Fibroblast of pulmonary artery (primary cell): ENCODE measurements at regions not wholly inside any gene's neighbourhood (a gene's known extent, or its start where the extent isn't known, plus 50 kb on each side); places are given as distances from the start of the nearest gene placed in this dataset.
A peak's percentile ranks its signal among the peaks of the same experiment; 100 is the strongest.
"Not testable (repeated sequence)": the region's sequence is repeated elsewhere in the genome, so short reads cannot be mapped to it uniquely, and the experiment has no call there.

Experiments
- DNase-seq: peaks from one replicate; pipeline ENCODE4 v3.0.0-alpha.2; 2010; ENCODE audit warnings: low read depth
- H3K4me3 ChIP-seq: replicated peaks from 2 replicates; pipeline ENCODE4 v1.5.1; 2011; ENCODE audit warnings: low read depth, mild to moderate bottlenecking, control low read depth, low read length, moderate library complexity
- TF ChIP-seq, protein P1 (sequence below): IDR thresholded peaks from 2 replicates; pipeline ENCODE4 v1.5.1; 2011; ENCODE audit warnings: mild to moderate bottlenecking, control low read depth, low read length, inconsistent platforms; ENCODE audit errors: missing control alignments

DNA sequence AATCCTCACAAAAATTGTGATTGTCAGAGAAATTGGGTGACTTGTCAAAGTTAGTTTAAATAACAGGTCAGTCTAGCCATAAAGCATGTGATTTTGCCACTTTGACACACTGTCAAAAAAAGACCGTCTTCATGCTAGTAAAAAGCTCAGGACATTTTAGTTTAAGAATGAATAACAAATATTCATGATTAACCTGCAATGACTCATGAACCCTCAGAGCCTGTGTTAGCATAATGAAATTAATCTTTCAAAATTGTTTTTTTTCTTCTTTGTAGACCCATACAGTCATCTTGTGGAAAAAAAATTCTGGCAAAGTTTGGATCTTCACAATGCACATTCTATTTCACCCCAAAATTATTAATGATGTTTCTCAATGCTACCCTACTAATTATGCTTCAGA, 255.2 kb upstream of the POT1 start:
- TF ChIP-seq, protein P1, sequence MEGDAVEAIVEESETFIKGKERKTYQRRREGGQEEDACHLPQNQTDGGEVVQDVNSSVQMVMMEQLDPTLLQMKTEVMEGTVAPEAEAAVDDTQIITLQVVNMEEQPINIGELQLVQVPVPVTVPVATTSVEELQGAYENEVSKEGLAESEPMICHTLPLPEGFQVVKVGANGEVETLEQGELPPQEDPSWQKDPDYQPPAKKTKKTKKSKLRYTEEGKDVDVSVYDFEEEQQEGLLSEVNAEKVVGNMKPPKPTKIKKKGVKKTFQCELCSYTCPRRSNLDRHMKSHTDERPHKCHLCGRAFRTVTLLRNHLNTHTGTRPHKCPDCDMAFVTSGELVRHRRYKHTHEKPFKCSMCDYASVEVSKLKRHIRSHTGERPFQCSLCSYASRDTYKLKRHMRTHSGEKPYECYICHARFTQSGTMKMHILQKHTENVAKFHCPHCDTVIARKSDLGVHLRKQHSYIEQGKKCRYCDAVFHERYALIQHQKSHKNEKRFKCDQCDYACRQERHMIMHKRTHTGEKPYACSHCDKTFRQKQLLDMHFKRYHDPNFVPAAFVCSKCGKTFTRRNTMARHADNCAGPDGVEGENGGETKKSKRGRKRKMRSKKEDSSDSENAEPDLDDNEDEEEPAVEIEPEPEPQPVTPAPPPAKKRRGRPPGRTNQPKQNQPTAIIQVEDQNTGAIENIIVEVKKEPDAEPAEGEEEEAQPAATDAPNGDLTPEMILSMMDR = no peak
- DNase-seq = no peak
- no peak overlapping the region for H3K4me3 ChIP-seq

DNA sequence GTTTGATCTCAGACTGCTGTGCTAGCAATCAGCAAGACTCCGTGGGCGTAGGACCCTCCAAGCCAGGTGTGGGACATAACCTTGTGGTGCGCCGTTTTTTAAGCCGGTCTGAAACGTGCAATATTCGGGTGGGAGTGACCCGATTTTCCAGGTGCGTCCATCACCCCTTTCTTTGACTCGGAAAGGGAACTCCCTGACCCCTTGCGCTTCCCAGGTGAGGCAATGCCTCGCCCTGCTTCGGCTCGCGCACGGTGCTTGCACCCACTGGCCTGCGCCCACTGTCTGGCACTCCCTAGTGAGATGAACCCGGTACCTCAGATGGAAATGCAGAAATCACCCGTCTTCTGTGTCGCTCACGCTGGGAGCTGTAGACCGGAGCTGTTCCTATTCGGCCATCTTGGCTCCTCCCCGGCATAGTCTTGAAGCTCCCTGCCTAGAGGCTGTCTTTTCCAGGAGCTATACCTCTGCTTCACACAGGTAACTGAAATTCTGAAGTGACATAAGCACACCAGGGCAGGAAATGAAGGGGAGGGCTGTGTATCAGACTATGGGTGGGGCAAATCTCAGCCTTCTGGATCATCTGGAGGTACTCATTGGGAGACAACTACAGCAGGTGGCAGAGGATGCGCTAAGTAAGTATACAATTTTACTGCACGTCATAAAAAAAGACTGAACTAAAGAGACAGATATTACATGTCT, 252.1 kb upstream of the POT1 start:
- not testable (repeated sequence) for DNase-seq

DNA sequence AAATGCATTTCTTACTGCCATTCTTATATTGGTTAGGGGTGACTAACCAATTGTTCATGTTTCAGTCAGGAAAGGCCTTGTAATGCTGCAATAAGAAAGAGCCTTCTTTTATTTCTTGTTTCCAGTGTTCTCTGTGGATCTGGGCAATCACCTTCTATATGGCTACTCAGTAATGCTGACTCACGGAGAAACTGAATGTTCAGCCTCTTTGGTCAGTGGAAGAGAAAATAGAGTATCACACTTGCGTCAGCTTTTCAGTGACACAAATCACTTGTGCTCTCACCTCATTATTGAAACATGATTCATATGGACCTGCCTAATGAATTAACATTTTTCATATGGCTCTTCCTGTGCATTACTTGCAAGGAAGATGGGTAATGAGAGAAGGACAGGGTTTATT, 243.9 kb upstream of the POT1 start:
- H3K4me3 ChIP-seq = no peak overlapping the region
- DNase-seq = peak; percentile 8
- TF ChIP-seq, protein P1 = no peak

More for the DNA sequence above, 252.1 kb upstream of the POT1 start:
- H3K4me3 ChIP-seq = not testable (repeated sequence)

DNA sequence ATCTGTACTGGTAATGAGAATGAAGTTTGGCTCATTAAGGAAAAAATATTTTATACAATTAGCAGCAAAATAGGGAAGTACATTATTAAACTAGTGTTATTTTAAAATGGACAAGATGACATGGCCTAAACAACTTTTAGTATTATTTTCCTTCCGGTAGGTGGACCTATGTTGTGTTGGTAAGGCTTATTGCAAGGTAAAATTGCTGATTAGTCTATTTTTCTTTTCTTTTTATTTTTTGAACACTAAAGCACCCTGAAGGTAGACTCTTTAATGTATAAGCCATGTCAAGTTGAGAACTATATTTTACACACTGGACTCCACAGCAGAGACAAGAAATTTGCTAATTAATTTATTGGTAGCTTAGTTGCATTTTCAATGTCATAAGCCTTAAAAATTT, 239.5 kb upstream of the POT1 start:
- DNase-seq = no peak
- H3K4me3 ChIP-seq = no peak overlapping the region
- TF ChIP-seq, protein P1 = no peak

DNA sequence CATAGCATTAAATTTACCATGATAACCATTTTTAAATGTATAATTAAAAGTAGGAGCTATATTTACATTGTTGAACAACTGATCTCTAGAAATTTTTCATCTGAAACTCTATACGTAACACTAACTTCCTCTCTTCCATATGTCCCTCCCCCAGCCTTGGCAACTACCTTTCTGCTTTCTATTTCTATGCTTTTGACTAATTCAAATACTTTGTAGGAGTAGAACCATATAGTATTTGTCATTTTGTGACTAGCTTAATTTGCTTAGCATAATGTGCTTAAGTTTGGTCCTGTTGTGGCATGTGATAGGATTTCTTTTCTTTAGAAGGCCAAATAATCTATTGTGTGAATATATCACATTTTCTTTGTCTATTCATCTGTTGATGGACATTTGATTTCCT, 225.3 kb upstream of the POT1 start:
- H3K4me3 ChIP-seq = no peak overlapping the region
- DNase-seq = no peak
- TF ChIP-seq, protein P1 = no peak

DNA sequence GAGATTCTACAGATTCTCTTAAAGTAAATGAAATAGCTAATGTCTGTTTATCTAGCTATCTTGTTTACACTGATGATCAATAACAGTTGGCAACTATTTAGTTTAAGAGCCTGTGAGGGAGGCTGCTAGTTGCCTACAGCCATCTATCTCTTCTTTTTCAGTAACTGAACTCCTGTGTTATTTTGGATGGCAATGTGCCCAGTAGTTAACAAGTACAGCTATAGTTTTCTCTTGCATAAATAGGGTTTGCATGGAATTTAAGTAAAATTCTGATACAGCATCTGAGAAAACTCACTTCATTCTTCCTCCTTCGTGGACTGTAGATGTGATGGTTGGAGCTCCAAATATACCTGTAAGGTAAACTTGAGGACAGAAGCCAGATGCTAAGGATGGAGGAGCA, 219.5 kb upstream of the POT1 start:
- H3K4me3 ChIP-seq = no peak overlapping the region
- TF ChIP-seq, protein P1 = no peak
- DNase-seq = peak; percentile 39

DNA sequence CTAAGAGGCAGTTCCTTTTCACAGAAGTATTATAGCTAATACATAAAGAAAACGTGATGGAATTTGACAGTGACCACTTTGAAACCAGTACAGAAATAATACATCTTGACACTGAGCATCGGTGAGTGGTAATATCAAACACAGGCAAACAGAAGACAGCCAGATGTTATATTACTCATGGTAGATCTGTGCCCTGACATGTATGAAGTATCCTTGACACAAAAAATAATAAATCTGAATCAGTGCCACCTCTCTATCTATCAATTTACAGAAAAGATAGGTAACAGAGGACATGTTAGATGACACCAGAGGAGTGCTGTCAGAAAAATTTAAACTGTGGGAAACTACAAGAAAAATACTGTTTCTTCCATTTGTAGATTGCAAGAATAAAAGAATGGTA, 217.4 kb upstream of the POT1 start:
- no peak overlapping the region for H3K4me3 ChIP-seq
- DNase-seq = no peak
- TF ChIP-seq, protein P1 = no peak
